Activated CD8-positive, alpha-beta memory T cell treated with anti-CD3 and anti-CD28 coated beads for 36 hours (primary cell): ENCODE measurements at regions not wholly inside any gene's neighbourhood (a gene's known extent, or its start where the extent isn't known, plus 50 kb on each side); places are given as distances from the start of the nearest gene placed in this dataset.
"Not testable (repeated sequence)": the region's sequence is repeated elsewhere in the genome, so short reads cannot be mapped to it uniquely, and the experiment has no call there.

ENCODE experiments used
- CTCF ChIA-PET: fragments of 350-600 bp; sonication (Branson Sonifier 250); formaldehyde crosslinking; loops from one replicate; lab custom pipeline; 2021; ENCODE audit warnings: antibody characterized with exemption; lab: Charles Lee
- POLR2A ChIA-PET: fragments of 350-600 bp; sonication (Branson Sonifier 250); formaldehyde crosslinking; loops from one replicate; lab custom pipeline; 2021; ENCODE audit warnings: antibody characterized with exemption; lab: Charles Lee

DNA sequence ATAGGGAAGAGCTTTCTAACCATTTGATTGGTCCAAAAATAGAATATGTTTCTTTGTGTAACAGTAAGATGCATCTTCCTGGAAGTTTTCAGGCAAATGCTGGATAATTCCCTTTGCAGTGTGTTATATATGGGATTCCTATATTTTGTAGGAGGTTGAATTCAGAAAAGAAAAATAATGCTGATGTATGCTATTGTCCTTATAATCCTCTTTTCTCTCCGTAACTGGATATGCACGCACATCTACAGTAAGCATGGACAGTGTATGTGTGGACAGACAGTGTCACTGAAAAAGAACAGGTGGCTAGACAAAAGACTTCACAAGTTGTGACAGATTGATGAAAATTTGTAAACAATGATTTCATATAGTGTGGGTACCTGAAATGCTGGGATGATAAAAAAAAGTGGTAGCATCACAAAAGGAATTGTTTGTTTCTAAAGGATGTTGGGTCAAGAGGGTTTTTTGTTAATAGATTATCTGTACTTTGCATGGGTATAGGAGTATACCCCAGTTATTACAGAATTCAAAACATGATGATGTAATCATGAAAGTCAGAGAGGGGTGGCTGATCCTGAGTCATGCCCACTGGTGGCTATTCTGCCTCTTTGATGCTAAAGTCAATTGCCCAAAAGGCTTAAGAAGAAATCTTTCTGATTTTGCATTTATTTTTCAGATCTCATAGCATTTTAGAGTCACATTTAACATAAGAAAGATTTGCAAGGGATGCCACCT, 160.7 kb upstream of the TMTC1 start:
- ChIA-PET POLR2A (no interaction called here), CTCF (no interaction called here)

DNA sequence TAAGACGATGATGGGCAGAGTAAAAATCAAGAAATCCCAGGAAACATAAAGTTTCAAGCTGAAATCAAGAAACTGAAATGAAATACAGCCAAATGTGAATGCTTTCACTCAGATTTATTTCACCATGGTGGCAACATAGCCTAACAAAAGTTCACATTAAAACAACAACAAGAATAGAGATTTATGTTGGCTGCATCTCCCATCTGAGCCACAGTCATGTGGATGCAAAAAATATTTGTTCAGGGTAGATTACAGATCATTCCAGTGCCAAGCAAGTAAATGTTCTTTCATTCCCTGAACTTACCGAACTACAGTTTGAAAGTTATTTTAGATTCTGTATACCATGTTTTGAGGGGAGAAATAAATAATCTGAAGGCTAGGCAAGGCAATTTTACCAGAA, 159.9 kb upstream of the TMTC1 start:
- CTCF ChIA-PET: no interaction called here
- POLR2A ChIA-PET: no interaction called here

DNA sequence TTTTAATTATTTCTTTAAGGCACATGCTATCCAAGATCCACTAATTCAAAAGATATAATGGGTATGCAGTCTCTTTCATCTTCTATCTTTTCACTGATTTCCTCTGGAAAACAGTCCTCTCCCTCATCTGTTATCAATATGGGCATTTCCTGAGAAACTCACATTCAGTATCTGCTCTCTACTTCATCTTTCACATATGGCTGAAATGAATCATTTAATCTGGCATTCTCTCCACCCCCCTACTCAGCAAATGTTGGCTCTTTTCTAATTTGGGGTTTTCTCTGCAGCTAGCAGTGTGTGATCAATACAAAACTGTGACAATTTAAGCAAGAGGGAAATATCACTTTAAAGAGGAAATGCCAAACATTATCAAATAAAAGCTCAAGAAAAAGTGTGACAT, 157.1 kb upstream of the TMTC1 start:
- CTCF ChIA-PET: no interaction called here
- POLR2A ChIA-PET: no interaction called here

DNA sequence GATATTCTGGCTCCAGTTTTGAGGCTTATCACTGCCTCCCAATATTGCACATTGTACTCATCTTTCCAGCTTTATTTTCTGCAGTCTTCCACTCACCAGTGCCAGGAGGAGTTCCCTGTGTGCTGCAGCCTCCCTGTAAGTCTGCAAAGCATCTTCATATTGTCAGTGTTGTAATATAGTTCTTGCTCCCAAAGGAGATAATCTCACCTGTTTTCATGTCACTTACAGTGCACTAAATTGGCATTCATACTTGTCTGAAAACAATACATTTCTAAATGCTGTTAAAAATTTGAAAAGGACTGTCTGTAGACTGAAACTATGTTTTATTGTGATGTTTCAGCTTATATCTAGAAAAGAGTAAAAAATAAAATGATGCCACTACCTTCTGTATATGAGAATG, 146.8 kb upstream of the TMTC1 start:
- ChIA-PET CTCF (no interaction called here), POLR2A (no interaction called here)

DNA sequence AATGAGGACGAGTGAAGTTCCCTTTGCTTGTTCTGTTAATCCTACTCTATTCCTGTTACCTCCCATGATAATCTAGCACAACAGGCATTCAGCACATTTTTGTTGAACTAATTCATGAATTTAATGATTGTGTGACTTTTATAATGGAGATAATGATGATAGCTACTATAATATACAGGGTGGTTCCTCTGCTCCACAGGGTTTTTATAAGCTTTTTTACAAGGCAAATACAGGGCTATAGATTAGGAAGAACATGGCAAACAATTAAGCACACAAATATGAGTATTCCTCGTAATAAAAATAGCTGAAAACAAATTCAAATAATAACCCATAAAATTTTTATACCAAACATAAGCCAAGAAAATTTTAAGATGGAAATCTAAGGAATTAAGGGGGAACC, 145.6 kb upstream of the TMTC1 start:
- CTCF ChIA-PET: no interaction called here
- POLR2A ChIA-PET: no interaction called here

DNA sequence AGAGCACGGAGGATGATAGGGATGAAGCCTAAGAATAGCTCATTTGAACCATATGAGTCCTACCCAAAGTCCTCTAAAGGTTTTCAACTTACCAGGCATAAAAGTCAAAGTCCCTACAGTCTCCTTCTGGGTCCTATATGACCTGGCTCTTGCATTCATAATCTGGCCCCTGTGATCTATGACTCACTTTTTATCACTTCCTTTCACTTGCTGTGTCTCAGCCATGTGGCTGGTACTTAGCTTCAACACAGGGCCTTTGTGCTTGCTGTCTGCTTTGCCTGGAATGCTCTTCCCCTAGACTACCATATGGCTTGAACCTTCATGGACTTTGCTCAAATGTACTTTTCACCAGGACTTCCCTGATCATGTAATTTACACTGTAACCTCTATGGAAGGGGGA, 137.6 kb upstream of the TMTC1 start:
- CTCF ChIA-PET: no interaction called here
- POLR2A ChIA-PET: no interaction called here

DNA sequence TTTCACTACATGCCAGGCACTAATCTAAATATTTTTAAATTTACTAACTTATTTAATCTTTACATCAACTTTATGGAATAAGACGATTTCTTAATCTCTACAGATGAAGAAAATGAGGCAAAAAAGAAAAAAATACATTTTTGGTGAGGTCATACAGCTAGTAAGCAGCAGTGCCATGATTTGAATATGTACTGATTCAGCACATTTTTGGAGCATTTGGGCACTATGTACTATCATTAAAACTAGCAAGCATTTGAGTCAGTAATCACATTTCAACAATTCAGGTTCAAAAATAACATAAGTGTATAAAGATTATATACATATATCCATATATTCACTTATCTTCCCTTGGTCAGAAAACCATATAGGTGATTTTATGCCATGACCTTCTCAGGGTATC, 124.4 kb upstream of the TMTC1 start:
- ChIA-PET POLR2A (no interaction called here), CTCF (no interaction called here)

DNA sequence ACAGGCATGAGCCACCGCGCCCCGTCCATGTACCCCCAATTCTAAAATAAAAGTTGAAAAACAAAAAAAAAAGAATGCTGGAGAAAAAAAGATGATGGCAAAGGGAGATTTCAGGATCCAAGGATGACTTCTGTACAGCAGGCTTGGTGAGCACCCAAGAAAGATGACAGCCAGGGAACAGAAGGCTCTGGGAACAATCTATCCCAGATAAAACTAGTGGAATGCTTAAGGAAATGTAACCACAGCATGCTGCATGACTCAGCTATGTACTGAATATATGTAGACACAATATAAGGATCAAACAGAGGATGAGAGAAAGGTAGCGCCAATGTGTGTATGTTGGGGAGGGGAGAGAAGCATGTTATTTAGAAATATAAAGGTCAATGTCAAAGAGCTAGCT, 123.7 kb upstream of the TMTC1 start:
- CTCF ChIA-PET: no interaction called here
- POLR2A ChIA-PET: no interaction called here

DNA sequence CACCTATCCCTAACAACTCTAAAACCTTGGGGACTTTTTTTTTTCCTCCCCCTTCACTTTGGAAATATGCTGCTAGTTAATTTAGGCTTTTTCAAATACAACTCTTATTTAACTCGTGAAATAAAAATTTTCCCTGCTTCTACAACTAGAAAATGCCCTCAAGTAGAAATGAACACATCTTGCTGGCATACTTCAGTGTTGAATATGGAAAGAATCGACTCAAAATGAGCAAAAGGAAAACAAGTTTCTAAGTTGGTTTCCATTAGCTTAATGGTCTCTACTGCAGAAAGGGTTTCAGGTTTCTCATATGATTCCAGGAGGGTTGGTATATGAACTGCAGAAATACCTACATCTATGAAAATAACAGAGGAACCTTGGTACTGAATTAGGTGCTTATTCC, 118.3 kb upstream of the TMTC1 start:
- POLR2A ChIA-PET: no interaction called here
- CTCF ChIA-PET: no interaction called here

DNA sequence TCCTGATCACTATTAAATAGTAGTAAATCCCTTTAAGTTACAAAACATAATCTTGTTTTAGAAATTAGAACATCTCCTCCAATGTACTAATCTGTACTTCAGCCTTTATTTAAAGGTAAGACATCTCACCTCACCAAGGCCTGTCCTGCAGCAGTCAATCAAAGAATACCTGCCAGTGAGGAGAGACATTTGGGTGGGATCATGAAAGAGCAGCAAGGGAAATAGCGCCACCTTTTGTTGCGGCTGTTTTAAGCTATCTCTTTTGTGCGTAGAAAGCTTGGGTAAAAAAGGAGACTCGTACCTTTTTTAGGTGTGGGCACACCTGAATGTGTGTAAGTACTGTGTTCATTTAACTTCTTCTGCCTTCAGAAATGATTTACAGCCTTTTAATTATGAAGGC, 117.8 kb upstream of the TMTC1 start:
- POLR2A ChIA-PET: no interaction called here
- CTCF ChIA-PET: no interaction called here

DNA sequence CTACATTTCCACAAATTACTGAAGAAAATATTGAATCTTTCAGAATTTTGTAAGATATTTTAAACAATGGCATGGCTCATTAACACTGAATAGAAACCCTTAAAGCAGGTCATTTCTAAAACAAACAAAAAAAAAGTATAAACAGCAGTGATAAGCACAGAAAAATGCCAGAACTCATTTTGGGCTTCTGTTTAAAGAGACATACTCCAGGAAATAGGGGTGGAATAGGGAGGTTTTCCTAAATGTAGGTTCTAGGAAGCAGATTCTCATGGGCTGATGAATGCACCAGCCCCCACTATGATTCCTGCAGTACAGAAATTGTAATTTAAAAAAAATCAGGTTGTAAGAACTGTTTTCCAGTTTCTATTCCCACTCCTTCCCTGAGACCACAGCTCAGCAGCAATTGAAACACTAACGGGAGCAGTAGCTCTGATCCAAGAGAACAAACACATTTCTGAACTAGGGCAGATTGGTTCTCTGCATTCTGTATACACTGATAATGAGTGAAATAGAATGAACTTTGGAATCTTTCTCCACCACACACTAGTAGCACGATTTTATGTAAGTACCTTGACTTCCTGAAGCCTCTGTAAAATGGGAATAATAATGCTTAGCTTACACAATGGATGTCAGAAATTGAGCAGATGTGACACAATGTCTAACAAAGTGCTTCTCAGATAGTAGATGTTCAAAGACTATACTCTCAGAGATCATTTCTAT, 115.6 kb upstream of the TMTC1 start:
- POLR2A ChIA-PET: no interaction called here
- CTCF ChIA-PET: no interaction called here

DNA sequence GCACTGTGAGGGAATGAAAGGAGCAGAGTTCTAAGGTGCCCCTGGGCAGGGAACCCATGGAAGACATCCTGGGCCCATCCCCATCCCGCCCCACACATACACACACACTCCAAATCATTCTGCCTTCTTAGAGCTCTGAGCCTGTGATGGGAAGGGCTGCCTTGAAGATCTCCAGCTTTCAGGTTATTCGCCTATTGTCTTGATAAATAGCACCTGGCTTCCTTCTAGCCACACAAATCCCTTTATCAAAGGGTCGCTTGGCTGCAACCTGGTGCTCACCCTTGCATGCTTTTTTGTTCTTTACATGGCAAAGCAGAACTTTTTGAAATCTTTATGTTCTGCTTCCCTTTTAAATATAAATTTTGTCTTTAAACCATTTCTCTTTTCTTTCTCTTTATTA, 112.2 kb upstream of the TMTC1 start:
- ChIA-PET CTCF (no interaction called here), POLR2A (no interaction called here)

DNA sequence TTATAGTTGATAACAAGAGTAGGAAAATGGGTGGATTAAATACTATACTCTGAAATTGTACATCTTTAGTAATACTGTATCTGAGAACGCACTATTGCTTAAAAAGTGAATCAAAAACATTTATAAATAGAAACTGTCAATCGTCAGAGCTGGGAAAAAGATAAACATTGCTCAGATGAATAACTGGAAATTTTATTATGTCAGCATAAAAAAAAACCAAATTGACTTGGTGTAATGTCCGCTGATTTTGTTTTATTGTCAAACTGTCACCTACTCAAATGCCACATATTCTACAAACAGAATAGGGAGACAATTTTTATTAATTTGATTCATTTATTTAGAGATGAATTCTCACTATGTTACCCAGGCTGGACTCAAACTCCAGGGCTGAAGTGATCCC, 109.3 kb upstream of the TMTC1 start:
- CTCF ChIA-PET: no interaction called here
- POLR2A ChIA-PET: no interaction called here

DNA sequence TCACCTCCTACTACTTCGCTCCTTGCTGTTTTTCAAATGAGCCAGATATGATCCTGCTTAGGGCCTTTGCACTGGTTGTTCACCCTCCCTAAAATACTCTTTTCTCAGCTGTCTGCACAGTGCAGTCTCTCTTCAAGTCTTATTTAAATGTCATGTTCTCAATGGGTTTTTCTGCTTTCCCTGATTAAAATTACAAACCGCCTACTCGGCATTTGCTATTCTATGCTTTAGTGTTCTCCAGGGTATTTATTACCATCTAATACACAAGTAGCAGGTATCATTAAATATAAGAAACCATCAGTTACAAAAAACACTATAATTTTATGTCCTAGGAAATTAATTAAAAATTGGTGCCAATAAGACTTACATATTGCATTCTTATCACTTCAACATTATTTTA, 108.0 kb upstream of the TMTC1 start:
- CTCF ChIA-PET: no interaction called here
- POLR2A ChIA-PET: no interaction called here

DNA sequence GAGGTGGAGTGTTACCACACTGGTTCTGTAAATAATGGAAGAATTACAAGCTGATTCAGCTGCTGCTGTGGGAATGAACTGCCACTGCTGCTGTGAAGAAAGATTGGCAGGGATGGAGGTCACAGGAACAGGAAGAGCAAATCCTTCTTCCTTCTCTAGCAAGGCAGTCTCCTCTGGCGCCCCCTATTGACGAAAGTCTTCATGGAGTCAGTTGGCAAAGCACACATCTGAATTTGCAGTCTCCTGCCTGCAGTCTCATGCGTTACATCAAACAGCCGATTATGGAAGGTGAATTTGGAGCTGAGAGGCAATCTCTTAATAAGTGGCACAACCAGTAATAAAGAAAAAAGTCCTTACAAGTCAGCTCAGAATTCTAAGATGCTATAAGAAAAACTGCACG, 106.0 kb upstream of the TMTC1 start:
- CTCF ChIA-PET: no interaction called here

DNA sequence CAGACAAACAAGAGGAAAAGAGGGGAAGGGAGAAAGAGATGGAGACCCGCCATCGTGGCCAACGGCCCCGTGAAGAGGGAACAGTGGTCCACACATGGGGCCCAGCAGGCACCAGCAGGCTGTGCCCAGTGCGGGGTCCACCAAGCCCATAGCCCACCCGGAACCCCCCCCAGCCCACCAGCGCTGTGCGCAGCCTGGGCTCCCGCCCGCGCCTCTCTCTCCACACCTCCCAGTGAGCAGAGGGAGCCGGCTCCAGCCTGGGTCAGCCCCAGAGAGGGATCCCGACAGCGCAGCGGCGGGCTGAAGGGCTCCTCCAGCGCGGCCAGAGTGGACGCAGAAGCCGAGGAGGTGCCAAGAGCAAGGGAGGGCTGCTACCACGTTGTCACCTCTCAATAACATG, 105.0 kb upstream of the TMTC1 start:
- ChIA-PET CTCF (no interaction called here), POLR2A (no interaction called here)

More for the DNA sequence above, 106.0 kb upstream of the TMTC1 start:
- POLR2A ChIA-PET: no interaction called here

DNA sequence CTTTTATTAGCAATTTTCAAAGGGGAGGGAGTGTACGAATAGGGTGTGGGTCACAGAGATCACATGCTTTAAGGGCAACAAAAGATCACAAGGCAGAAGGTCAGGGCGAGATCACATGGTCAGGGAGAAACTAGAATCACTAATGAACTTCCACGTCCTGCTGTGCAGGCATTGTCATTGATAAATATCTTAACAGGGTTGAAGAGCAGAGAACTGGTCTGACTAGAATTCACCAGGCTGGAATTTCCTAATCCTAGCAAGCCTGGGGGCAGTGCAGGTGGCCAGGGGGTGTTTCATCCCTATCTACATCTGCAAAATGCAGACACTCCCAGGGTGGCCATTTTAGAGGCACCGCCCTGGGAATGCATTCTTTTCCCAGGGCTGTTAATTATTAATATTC, 101.2 kb upstream of the TMTC1 start:
- CTCF ChIA-PET, POLR2A ChIA-PET: not testable (repeated sequence)

DNA sequence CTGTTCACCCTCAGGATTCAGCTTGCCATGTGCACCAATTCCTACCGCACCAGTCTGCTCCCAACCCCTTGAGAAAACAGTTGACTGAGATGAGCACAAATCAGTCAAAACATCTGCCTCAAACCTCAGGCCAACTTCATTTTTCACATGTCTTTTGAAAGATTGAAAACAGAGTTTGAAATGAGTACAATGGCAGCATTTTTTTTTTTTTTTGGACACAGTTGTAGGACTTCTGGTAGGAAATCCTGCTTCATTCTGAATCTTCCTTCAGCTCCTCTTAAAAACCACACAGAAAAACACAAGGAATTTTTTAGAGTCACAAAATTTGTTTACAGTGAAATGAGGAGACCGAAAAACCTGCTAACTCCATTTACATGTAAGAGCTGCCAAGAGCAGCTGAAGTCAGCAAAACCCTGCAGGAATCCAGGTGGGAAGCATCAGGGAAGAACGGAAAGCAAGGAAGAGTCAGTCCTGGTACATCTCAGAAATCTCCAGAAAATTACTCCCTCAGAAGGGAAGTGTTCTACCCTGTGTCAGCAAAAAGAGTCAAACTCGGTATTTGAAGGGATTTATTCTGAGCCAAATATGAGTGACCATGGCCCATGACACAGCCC, 100.3 kb upstream of the TMTC1 start:
- POLR2A ChIA-PET: no interaction called here
- CTCF ChIA-PET: no interaction called here

DNA sequence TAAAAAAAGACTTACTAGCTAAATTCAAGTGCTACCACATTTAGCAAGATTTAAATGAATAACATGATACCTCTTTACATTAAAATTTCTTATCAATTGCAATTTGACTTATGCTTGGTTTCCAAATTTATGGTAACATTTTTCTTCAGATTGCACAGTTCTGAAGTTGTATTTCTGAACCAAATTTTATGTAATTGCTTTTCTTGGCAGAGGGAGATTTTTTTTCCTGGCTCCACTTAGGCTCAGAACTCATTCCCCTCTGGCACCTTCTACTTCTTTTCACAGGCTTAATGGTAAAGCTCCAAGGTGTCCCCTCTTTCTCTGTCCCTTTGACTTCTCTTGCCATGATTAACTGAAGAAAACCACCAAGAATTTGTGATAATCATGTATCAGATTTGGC, 99.8 kb upstream of the TMTC1 start:
- ChIA-PET POLR2A (no interaction called here), CTCF (no interaction called here)

DNA sequence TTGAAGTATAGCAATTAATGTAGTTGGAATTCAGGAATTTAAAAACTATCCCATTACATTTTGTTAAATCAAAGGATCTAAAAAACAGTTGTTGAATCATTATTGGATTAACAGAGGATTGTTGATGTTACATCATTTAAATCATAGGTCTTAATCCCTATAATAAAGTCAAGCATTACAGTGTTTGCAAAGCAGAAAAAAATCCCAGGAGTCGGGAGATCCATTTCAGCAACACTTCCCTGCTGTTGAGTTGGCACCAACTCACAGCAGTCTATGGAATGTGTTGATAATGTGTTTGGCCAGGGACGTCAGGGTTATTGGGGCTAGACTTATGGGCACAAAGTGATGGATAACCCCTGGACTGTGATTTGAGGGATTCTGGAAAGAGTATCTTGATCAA, 99.1 kb upstream of the TMTC1 start:
- ChIA-PET CTCF (no interaction called here), POLR2A (no interaction called here)

DNA sequence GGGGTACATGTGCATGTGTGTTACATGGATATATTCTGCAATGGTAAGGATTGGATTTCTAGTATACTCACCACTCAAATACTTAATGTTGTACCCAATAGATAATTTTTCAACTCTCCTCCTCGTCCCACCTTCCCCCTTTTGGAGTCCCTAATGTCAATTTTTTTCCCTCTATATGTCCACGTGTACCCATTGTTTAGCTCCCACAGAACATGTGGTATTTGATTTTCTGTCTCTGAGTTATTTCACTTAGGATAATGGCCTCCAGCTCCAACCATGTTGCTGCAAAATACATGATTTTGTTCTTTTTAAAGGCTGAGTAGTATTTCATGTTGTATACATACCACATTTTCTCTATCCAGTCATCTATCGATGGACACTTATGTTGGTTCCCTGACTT, 97.2 kb upstream of the TMTC1 start:
- ChIA-PET CTCF (no interaction called here), POLR2A (no interaction called here)
